Progenitor cell of endocrine pancreas (in vitro differentiated cells): ENCODE measurements at regions not wholly inside any gene's neighbourhood (a gene's known extent, or its start where the extent isn't known, plus 50 kb on each side); places are given as distances from the start of the nearest gene placed in this dataset.

ENCODE experiments used
- DNase-seq: peaks from one replicate; pipeline ENCODE4 v3.0.0; 2021; ENCODE audit warnings: low spot score; ENCODE audit not compliant: unreplicated experiment
- H3K27ac Mint-ChIP-seq: 2 replicates; pipeline ENCODE4 v1.8.0; 2021; ENCODE audit warnings: mild to moderate bottlenecking, moderate library complexity, mixed read lengths
- H3K27me3 Mint-ChIP-seq: 2 replicates; pipeline ENCODE4 v1.8.0; 2021; ENCODE audit warnings: mixed read lengths
- H3K36me3 Mint-ChIP-seq: 2 replicates; pipeline ENCODE4 v1.8.0; 2022; ENCODE audit warnings: mixed read lengths; ENCODE audit not compliant: insufficient read depth
- H3K4me1 Mint-ChIP-seq: 2 replicates; pipeline ENCODE4 v1.8.0; 2021; ENCODE audit warnings: low read depth, mixed read lengths
- H3K4me3 Mint-ChIP-seq: 2 replicates; pipeline ENCODE4 v1.8.0; 2021; ENCODE audit warnings: low read depth, mild to moderate bottlenecking, moderate library complexity, mixed read lengths
- H3K9me3 Mint-ChIP-seq: 2 replicates; pipeline ENCODE4 v1.8.0; 2021; ENCODE audit warnings: low read depth, mixed read lengths
- TF ChIP-seq, protein P1 (sequence below): fragments of 200-600 bp; sonication (generic); IDR thresholded peaks from one replicate; pipeline ENCODE4 v1.5.0; 2021; ENCODE audit warnings: antibody characterized with exemption, mild to moderate bottlenecking; ENCODE audit not compliant: unreplicated experiment

- Mint-ChIP-seq H3K4me1 (peaks cover 8% of the 10 kb centered on the region), H3K27me3 (no peaks in the 10 kb centered on the region), H3K27ac (no peak overlapping the region), H3K36me3 (no peaks in the 10 kb centered on the region), H3K9me3 (no peaks in the 10 kb centered on the region), H3K4me3 (no peak overlapping the region)
- TF ChIP-seq, protein P1, sequence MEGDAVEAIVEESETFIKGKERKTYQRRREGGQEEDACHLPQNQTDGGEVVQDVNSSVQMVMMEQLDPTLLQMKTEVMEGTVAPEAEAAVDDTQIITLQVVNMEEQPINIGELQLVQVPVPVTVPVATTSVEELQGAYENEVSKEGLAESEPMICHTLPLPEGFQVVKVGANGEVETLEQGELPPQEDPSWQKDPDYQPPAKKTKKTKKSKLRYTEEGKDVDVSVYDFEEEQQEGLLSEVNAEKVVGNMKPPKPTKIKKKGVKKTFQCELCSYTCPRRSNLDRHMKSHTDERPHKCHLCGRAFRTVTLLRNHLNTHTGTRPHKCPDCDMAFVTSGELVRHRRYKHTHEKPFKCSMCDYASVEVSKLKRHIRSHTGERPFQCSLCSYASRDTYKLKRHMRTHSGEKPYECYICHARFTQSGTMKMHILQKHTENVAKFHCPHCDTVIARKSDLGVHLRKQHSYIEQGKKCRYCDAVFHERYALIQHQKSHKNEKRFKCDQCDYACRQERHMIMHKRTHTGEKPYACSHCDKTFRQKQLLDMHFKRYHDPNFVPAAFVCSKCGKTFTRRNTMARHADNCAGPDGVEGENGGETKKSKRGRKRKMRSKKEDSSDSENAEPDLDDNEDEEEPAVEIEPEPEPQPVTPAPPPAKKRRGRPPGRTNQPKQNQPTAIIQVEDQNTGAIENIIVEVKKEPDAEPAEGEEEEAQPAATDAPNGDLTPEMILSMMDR, result no peak
- no peak for DNase-seq
Measured at GRCh38 chr1:185600641-185601040, 133.6 kb upstream of the HMCN1 start.

DNA sequence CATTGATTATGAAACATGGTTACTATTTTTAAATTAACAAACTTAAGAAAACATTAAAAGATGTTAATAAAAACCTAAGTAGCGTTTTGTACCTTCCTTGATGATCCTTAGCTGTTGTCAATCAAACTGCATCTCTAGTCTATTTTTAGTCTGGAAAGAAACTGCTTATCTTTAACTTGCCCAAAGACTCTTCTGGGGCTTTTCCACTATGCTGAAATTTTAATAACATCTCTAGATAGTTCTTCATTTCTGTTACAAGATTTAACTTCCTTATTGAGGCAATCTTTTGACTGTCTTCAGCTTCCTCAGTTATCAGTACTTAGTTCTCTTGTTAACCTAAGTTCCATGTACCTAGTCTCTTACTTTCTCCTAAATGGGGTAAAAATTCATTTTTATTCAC is 135.9 kb upstream of the HMCN1 start:
- Mint-ChIP-seq H3K4me1 (peaks cover 25% of the 10 kb centered on the region), H3K36me3 (no peaks in the 10 kb centered on the region), H3K27me3 (no peaks in the 10 kb centered on the region), H3K9me3 (no peaks in the 10 kb centered on the region), H3K27ac (no peak overlapping the region), H3K4me3 (no peak overlapping the region)
- no peak for DNase-seq
- TF ChIP-seq, protein P1, result no peak

GRCh38 chr1:185595835-185596667 is 138.1 kb upstream of the HMCN1 start:
- Mint-ChIP-seq H3K4me3 (no peak overlapping the region), H3K27me3 (no peaks in the 10 kb centered on the region)

DNA sequence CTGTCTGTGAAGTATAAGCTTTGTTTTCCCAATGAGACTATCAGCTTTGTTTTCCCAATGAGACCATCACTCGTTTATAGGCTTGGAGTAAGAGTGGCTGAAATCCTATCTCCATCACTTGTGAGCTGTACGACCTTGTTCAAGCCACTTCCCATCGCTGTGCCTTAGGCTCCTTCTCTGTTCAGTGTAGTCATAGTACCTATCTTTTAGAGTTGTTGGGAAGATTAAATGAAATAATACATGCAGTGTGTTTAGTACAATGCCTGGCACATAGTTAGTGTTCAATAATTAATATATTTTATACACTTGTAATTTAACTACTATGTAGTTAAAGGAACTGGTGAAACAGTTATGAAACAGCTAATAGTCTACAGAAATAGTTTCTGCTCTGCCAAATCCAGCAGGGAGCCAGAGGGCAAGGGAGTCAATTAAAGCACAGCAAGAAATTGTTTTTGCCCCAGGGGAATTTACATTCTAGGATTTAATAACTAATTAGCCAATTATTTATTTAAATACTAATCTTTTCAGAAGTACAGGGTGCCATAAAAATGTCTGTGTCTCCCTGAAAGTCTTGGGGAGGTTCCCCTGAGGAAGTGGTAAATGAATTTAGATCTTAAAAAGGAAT is 139.3 kb upstream of the HMCN1 start:
- no peak overlapping the region for H3K4me3 Mint-ChIP-seq

More at GRCh38 chr1:185595835-185596667, 138.1 kb upstream of the HMCN1 start:
- H3K27ac Mint-ChIP-seq, result no peak overlapping the region
- no peaks in the 10 kb centered on the region for H3K36me3 Mint-ChIP-seq
- DNase-seq, result peak; percentile 20
- TF ChIP-seq, protein P1, result peak; percentile 77
- peaks cover 33% of the 10 kb centered on the region for H3K4me1 Mint-ChIP-seq
- no peaks in the 10 kb centered on the region for H3K9me3 Mint-ChIP-seq

DNA sequence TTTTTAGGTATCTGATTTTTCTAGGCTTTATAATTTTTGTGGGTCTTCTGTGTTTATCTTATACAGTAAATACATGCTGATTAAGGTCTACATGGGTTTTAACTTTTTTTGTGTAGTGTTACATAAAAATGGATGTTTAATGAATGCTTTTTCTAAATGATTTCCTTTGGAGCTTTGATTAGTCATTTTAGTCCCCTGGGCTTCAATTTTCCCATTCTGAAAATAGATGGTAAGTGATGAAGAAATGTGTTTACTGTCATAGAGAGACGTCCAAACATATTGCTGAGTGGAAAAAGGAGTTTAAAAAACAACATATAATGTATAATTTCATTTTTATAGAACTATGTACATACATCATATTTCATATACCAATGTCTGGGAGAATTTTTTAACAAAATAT is 140.9 kb upstream of the HMCN1 start:
- peaks cover 12% of the 10 kb centered on the region for H3K9me3 Mint-ChIP-seq
- no peaks in the 10 kb centered on the region for H3K27me3 Mint-ChIP-seq
- H3K4me1 Mint-ChIP-seq, result peaks cover 33% of the 10 kb centered on the region
- no peak overlapping the region for H3K4me3 Mint-ChIP-seq
- no peak for DNase-seq
- H3K36me3 Mint-ChIP-seq, result peaks cover 1% of the 10 kb centered on the region
- no peak overlapping the region for H3K27ac Mint-ChIP-seq
- TF ChIP-seq, protein P1, result no peak

More for the DNA sequence above, 139.3 kb upstream of the HMCN1 start:
- no peak for DNase-seq
- Mint-ChIP-seq H3K36me3 (peaks cover 1% of the 10 kb centered on the region), H3K27ac (peak overlapping the region; percentile 94), H3K4me1 (peaks cover 33% of the 10 kb centered on the region), H3K9me3 (peaks cover 11% of the 10 kb centered on the region), H3K27me3 (no peaks in the 10 kb centered on the region)
- TF ChIP-seq, protein P1, result no peak
